HG02938 (cell line): ENCODE measurements at regions not wholly inside any gene's neighbourhood (a gene's known extent, or its start where the extent isn't known, plus 50 kb on each side); places are given as distances from the start of the nearest gene placed in this dataset.
"Not testable (repeated sequence)": the region's sequence is repeated elsewhere in the genome, so short reads cannot be mapped to it uniquely, and the experiment has no call there.

Source experiments
- ATAC-seq: cut with Tn5 transposase; IDR thresholded peaks from one replicate; pipeline ENCODE4 v1.9.1; 2021; ENCODE audit warnings: mild to moderate bottlenecking, moderate library complexity; ENCODE audit not compliant: unreplicated experiment

- ATAC-seq: no peak
Measured at GRCh38 chr4:134145369-134145768, 56.2 kb downstream of the PABPC4L start.

GRCh38 chr4:134144337-134144736, 57.3 kb downstream of the PABPC4L start:
- ATAC-seq: no peak

- no peak for ATAC-seq
Measured at GRCh38 chr4:134141728-134142127, 59.9 kb downstream of the PABPC4L start.

DNA sequence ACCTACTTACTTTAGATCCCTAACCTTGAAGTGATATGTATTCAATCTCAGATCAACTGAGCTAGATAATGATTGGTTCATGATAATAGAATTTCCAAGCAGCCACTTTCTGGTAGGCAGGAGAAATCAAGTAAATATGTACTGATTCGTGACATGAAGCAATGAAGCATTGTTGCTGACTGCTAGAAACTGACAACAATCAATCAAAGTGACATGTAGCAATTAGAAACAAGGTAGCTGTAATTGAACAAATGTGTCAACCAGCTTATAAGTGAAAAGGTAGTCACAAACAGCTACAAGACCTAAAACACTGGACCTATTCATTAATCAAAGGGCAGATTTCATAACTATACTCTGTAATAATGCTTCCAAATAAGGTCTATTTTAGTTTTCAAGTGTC, 62.4 kb downstream of the PABPC4L start:
- no peak for ATAC-seq

GRCh38 chr4:134132086-134132783, 69.4 kb downstream of the PABPC4L start:
- no peak for ATAC-seq

- ATAC-seq: no peak
Measured at GRCh38 chr4:134126955-134127354, 74.6 kb downstream of the PABPC4L start.

- ATAC-seq: no peak
Measured at GRCh38 chr4:134126000-134126560, 75.5 kb downstream of the PABPC4L start.

DNA sequence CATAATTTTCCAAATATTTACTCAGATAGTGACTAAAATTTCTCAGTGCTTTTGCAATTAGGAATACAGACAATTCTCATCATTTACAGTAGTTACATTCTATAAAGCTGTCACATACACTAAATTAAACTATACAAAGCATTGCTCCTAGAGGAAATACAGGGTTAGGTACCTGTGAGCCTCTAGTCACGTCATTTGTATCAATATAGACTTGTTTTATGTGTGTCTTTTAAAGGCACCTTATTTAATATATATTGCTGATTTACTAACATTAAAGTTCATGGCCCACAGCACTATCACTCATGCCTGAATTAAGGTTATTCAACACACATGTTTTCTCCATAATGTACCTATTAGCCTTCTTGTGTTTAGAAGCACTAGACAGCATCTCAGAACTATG, 78.7 kb downstream of the PABPC4L start:
- ATAC-seq: no peak

DNA sequence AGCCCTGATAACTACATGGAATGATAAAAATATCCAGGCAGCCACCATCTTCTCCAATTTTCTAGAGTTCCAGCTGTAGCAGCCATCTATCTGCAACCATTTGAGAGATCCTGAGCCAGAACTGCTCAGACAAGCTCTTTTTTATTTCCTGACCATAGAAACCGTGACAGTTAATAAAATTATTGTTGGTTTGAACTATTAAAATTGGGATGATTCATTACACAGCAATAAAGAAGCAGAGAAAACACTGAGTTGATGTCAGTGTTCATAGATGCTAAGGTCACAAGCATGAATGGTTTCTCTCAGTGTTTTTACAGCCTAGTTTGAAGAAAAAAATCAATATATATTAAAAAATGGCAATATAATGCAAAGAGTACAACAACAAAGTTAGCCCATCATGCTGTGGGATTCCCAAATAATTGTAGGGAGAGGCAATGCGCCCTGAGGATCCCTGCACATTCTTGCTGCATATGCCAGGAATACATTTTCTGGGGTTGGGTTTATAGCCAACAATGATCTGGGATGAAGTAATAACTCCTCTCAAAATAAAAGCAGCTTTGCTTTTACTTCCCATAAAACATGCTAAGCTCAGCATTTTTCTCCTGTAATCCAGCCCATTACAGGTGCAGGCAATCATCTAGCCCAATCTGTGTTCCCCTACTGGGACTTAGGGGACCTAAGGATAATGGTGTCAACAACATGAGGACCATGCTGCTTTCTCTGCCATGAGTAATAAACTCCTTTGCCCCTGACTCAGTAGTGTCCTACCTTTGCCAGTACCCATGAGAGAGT, 84.0 kb downstream of the PABPC4L start:
- no peak for ATAC-seq

- ATAC-seq: no peak
Measured at GRCh38 chr4:134089885-134090284, 111.7 kb downstream of the PABPC4L start.

DNA sequence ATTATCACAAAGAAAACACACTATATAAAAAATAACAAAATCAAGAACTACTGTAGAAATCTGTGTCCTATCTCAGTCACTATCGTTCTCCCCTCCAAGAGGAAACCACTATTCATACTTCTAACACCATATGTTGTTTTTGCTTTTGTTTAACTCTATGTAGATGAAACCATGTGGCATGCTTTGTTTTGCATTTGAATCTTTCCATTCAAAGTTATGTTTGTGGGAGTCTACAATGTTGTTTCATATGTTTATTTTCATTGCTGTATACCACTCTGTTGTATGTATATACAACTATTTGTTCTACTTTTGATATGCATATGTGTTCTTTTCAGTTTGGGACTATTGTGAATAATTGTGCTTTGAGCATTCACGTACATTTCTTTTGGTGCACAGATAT, 116.1 kb downstream of the PABPC4L start:
- no peak for ATAC-seq

GRCh38 chr4:134079085-134079484, 122.5 kb downstream of the PABPC4L start:
- ATAC-seq: not testable (repeated sequence)

DNA sequence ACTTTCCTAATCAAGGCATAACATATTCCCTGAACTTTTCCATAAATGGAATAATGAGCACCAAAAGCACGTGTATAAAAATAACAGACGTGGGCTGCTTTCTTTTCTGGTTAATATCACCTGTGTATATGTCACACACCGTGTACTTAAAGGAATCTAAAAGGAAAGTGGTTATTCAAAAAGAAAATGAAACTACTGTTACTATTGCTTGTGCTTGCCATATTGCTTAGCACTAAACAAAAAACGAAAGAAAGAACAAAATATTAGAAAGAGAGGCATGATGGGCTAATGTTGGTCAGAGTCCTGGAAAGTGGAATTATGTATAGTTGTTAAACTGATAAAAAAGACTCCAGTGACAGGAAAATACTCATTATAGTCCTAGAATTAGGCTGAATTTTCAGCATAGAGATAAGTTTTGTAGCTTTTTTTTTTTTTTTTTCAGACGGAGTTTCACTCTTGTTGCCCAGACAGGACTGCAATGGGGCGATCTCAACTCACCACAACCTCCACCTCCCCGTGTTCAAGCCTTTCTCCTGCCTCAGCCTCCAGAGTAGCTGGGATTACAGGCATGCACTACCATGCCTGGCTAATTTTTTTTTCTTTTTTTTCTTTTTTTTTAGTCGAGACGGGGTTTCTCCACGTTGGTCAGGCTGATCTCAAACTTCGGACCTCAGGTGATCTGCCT, 123.2 kb downstream of the PABPC4L start:
- no peak for ATAC-seq

GRCh38 chr4:134073711-134074110, 127.9 kb downstream of the PABPC4L start:
- ATAC-seq: no peak

DNA sequence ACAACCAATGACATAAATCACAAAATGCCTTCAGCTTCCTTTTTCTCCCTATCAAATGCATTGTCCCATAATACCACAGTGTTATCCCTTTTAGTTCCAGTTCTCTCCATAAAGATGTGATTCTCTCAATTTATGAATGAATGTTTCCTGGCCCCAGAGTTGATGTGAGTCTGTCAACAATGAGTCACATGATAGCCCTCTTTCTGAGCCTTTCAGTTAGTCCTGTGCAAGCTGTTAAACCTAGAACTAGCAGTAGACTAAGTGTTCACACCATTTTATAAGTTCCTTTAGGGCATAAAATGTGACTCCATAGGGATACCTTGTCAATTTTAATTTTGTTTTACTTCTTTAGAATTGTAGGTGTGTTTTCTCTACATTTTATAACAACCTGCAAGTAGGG, 129.5 kb downstream of the PABPC4L start:
- ATAC-seq: no peak

GRCh38 chr4:134070174-134070573, 131.4 kb downstream of the PABPC4L start:
- no peak for ATAC-seq

DNA sequence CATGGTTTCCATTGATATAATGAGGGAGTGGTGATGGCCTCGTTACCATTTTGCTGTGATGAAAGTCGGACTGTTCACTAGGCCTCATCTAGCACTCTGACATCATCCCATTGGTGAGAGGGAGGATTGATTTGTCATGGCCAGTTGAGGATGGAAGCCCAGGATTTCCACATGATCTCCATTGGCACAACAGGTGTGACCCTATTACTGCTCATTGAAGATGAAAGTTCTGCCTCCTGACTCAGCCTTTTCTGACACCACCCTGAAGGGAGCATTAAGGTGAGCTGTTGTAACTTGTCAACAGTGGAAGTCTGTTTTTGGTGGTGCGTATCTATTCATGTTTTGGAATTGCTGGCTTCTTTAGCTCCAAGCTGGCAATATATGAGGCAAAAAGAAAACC, 144.2 kb downstream of the PABPC4L start:
- ATAC-seq: no peak

- ATAC-seq: not testable (repeated sequence)
Measured at GRCh38 chr4:134046221-134046620, 155.4 kb downstream of the PABPC4L start.

DNA sequence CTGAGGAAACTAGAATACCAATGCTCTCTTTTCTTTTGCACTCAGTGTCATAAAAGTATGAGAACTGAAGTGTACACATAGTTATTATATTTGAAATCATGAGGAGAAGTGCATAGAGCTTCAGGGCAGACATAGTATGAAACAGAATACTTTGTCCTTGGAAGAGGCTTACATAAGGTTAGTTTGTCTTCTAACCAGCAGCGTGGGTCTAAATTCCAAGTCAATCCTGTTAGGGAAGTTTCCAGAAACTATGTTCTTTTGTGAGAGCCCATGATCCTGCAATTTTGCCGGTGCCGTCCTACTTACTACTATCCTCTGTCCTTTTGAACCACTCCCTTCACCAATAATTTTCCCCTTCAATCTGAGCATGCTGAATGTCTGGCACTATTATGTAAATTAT, 156.2 kb downstream of the PABPC4L start:
- ATAC-seq: no peak

DNA sequence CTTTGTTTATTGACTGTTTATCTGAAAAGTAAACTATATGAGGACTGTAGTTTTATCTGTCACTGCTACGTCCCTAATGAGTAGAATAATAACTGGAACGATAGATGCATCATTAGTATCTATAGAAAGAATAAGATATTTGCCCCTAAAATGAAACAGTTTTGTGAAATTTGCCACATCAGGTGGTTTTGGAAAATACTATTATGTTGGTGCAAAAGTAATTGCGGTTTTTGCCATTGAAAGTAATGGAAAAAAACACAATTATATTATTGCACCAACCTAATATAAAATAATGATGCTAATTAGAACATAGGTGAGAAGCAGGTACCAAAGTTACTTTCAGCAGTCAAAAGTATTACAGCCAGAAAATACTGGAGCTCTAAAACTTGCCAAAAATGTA, 158.3 kb downstream of the PABPC4L start:
- ATAC-seq: no peak

GRCh38 chr4:134028421-134028820, 173.2 kb downstream of the PABPC4L start:
- ATAC-seq: no peak

- ATAC-seq: no peak
Measured at GRCh38 chr4:134027931-134028330, 173.7 kb downstream of the PABPC4L start.
